Osteoblast (primary cell): ENCODE measurements at regions not wholly inside any gene's neighbourhood (a gene's known extent, or its start where the extent isn't known, plus 50 kb on each side); places are given as distances from the start of the nearest gene placed in this dataset.
A peak's percentile ranks its signal among the peaks of the same experiment; 100 is the strongest.

Source experiments
- DNase-seq: peaks from one replicate; pipeline ENCODE4 v3.0.0; 2011; ENCODE audit warnings: low spot score, mixed read lengths; ENCODE audit not compliant: insufficient read length; ENCODE audit errors: missing footprints
- H2AFZ ChIP-seq: 2 replicates; pipeline ENCODE4 v1.6.0; 2011; ENCODE audit warnings: mild to moderate bottlenecking, low read length
- H3K27ac ChIP-seq: 2 replicates; pipeline ENCODE4 v1.5.1; 2011; ENCODE audit warnings: mild to moderate bottlenecking, low read depth, low read length, moderate library complexity
- H3K27me3 ChIP-seq: 2 replicates; pipeline ENCODE4 v1.6.0; 2012; ENCODE audit warnings: mild to moderate bottlenecking, control low read depth, inconsistent platforms, low read length, moderate library complexity; ENCODE audit not compliant: insufficient read depth
- H3K36me3 ChIP-seq: 2 replicates; pipeline ENCODE4 v1.5.1; 2011; ENCODE audit warnings: mild to moderate bottlenecking, low read length, control low read depth, moderate library complexity; ENCODE audit not compliant: insufficient read depth
- H3K4me1 ChIP-seq: 2 replicates; pipeline ENCODE4 v1.5.1; 2011; ENCODE audit warnings: mild to moderate bottlenecking, low read length, control low read depth, moderate library complexity; ENCODE audit not compliant: insufficient read depth
- H3K4me2 ChIP-seq: 2 replicates; pipeline ENCODE4 v1.6.0; 2011; ENCODE audit warnings: mild to moderate bottlenecking, low read length; ENCODE audit not compliant: insufficient read depth
- H3K4me3 ChIP-seq: fragments of 200-600 bp; sonication (generic); 3 replicates; pipeline ENCODE4 v1.5.1; 2012; ENCODE audit warnings: mild to moderate bottlenecking, low read length, inconsistent platforms; ENCODE audit not compliant: insufficient read depth
- H3K79me2 ChIP-seq: 2 replicates; pipeline ENCODE4 v1.6.0; 2012; ENCODE audit warnings: mild to moderate bottlenecking, low read length, control low read depth, inconsistent platforms; ENCODE audit not compliant: insufficient read depth
- H3K9me3 ChIP-seq: 2 replicates; pipeline ENCODE4 v1.5.1; 2011; ENCODE audit warnings: low read depth, low read length, control low read depth
- H4K20me1 ChIP-seq: 2 replicates; pipeline ENCODE4 v1.6.0; 2012; ENCODE audit warnings: mild to moderate bottlenecking, low read length, control low read depth; ENCODE audit not compliant: insufficient read depth
- TF ChIP-seq, protein P1 (sequence below): IDR thresholded peaks from 2 replicates; pipeline ENCODE4 v1.5.1; 2011; ENCODE audit warnings: mild to moderate bottlenecking, low read depth, low read length, moderate library complexity; ENCODE audit errors: extremely low read depth

- DNase-seq, result no peak
- Histone ChIP-seq H3K4me1 (no peaks in the 10 kb centered on the region), H3K27me3 (no peaks in the 10 kb centered on the region), H3K79me2 (no peaks in the 10 kb centered on the region), H3K4me2 (no peak overlapping the region), H3K36me3 (no peaks in the 10 kb centered on the region), H2AFZ (no peak overlapping the region), H3K9me3 (peaks cover 2% of the 10 kb centered on the region), H3K4me3 (no peak overlapping the region), H3K27ac (no peak overlapping the region), H4K20me1 (no peaks in the 10 kb centered on the region)
- TF ChIP-seq, protein P1, sequence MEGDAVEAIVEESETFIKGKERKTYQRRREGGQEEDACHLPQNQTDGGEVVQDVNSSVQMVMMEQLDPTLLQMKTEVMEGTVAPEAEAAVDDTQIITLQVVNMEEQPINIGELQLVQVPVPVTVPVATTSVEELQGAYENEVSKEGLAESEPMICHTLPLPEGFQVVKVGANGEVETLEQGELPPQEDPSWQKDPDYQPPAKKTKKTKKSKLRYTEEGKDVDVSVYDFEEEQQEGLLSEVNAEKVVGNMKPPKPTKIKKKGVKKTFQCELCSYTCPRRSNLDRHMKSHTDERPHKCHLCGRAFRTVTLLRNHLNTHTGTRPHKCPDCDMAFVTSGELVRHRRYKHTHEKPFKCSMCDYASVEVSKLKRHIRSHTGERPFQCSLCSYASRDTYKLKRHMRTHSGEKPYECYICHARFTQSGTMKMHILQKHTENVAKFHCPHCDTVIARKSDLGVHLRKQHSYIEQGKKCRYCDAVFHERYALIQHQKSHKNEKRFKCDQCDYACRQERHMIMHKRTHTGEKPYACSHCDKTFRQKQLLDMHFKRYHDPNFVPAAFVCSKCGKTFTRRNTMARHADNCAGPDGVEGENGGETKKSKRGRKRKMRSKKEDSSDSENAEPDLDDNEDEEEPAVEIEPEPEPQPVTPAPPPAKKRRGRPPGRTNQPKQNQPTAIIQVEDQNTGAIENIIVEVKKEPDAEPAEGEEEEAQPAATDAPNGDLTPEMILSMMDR, result no peak
Measured at GRCh38 chr1:216919060-216919970, 196.1 kb upstream of the ESRRG start.

DNA sequence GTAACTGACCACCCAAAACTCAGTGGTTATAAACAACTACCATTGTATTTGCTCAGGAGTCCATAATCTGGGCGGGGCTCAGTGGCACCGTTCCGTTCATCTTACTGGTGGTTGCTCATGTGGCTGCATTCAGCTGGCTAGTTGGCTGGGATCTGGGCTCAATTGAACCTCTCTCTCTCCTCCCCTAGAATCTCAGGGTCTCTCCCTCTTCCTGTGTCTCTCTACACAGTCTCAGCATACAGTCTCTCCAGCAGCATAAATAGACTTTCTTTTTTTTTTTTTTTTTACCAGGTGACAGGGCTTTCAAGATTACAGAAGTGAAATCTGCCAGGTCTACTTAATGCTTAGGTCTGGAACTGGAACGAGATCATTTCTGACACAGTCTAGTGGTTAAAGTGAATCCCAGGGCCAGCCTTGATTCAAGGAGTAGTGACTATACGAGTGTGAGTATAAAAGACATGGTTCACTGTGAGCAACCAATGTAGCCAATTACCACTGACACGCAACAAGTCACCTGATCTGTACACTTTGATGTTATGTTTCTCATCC lies 193.7 kb upstream of the ESRRG start:
- no peaks in the 10 kb centered on the region for H3K27me3 ChIP-seq
- H3K27ac ChIP-seq, result no peak overlapping the region
- DNase-seq, result no peak
- no peaks in the 10 kb centered on the region for H4K20me1 ChIP-seq
- no peak overlapping the region for H2AFZ ChIP-seq
- H3K79me2 ChIP-seq, result no peaks in the 10 kb centered on the region
- H3K4me2 ChIP-seq, result no peak overlapping the region
- TF ChIP-seq, protein P1, result no peak
- H3K9me3 ChIP-seq, result peaks cover 1% of the 10 kb centered on the region
- H3K4me3 ChIP-seq, result no peak overlapping the region
- no peaks in the 10 kb centered on the region for H3K36me3 ChIP-seq
- H3K4me1 ChIP-seq, result no peaks in the 10 kb centered on the region

DNA sequence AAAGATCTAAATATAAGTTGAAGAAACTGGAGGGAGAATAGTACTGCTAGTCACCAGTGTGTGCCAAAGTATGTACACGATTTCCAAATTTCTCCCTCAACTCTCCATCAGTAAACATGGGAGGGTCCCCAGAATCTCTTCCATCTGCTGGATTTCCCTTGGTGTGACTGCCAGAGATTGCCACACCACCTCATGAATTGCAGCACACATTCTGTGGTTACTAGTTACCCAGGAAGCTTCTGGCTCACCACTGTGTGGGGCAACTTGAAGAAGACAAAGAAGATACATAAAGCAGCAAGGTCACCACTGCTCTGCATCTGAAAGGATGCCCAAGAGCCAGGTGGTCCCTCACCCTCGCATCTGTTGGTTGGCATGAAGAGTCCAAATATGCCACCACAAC lies 191.7 kb upstream of the ESRRG start:
- Histone ChIP-seq H4K20me1 (no peaks in the 10 kb centered on the region), H3K27ac (no peak overlapping the region), H3K4me2 (no peak overlapping the region), H3K36me3 (no peaks in the 10 kb centered on the region), H3K9me3 (no peaks in the 10 kb centered on the region), H3K79me2 (no peaks in the 10 kb centered on the region), H3K4me1 (no peaks in the 10 kb centered on the region), H3K4me3 (no peak overlapping the region), H3K27me3 (no peaks in the 10 kb centered on the region), H2AFZ (no peak overlapping the region)
- DNase-seq, result no peak
- TF ChIP-seq, protein P1, result no peak

DNA sequence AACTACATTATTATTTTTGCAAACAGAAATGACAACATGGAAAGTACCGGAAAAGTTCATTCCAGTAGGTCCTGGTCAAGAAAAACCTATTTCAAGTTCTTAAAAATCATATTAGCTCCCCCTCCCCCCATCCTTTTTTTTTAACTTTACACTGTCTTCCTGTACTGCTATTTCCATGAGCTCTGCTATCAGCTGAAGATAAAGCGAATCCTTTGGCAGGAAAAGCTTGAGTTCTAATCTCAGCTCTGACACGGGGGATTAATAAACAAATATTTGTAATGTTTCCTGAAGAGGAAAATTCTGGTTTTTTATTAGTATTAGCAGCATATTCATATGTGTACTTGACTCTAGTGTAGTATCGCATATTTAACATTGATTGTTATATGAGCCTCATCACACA lies 190.7 kb upstream of the ESRRG start:
- Histone ChIP-seq H3K4me2 (no peak overlapping the region), H3K4me1 (no peaks in the 10 kb centered on the region), H3K4me3 (no peak overlapping the region), H3K27ac (no peak overlapping the region), H2AFZ (no peak overlapping the region), H3K79me2 (no peaks in the 10 kb centered on the region), H3K27me3 (no peaks in the 10 kb centered on the region), H4K20me1 (no peaks in the 10 kb centered on the region), H3K9me3 (peaks cover 1% of the 10 kb centered on the region), H3K36me3 (no peaks in the 10 kb centered on the region)
- TF ChIP-seq, protein P1, result no peak
- DNase-seq, result peak; percentile 67
